H1 (cell line): ENCODE measurements at regions not wholly inside any gene's neighbourhood (a gene's known extent, or its start where the extent isn't known, plus 50 kb on each side); places are given as distances from the start of the nearest gene placed in this dataset.

Experiments used
- CTCF ChIA-PET: fragments of 300-600 bp; sonication (Branson Sonifier 250); formaldehyde crosslinking; loops from one replicate; lab custom pipeline; 2021; ENCODE audit not compliant: partially characterized antibody; lab: Charles Lee
- POLR2A ChIA-PET: fragments of 300-600 bp; sonication (Branson Sonifier 250); formaldehyde crosslinking; loops from one replicate; lab custom pipeline; 2021; ENCODE audit warnings: inconsistent platforms; ENCODE audit not compliant: partially characterized antibody; lab: Charles Lee
- DNase-seq, 2 experiments: peaks; one replicate each; pipeline versions ENCODE4 v3.0.0 to v3.0.0-alpha.2; 2010 to 2022; ENCODE audit warnings: low spot score in 2 of 2, low read depth in 1 of 2, mixed read lengths in 1 of 2
- FAIRE-seq: peaks from 2 replicates; lab custom pipeline; 2011; peaks lifted over from hg19 to GRCh38; lab: Jason Lieb, UNC
- H2AFZ ChIP-seq: 2 replicates; pipeline ENCODE4 v1.8.1; 2012; ENCODE audit warnings: low read length, inconsistent platforms
- H2AK5ac ChIP-seq: 2 replicates; pipeline ENCODE4 v1.6.1; 2013; ENCODE audit warnings: low read depth, low read length
- H2BK120ac ChIP-seq: replicated peaks from 2 replicates; pipeline ENCODE3; 2013; ENCODE audit warnings: low read depth, low read length, inconsistent platforms
- H2BK12ac ChIP-seq: 2 replicates; pipeline ENCODE4 v1.6.1; 2013; ENCODE audit warnings: low read depth, low read length
- H2BK15ac ChIP-seq: 2 replicates; pipeline ENCODE4 v1.6.1; 2013; ENCODE audit warnings: low read length
- H2BK20ac ChIP-seq: 2 replicates; pipeline ENCODE4 v1.6.1; 2013; ENCODE audit warnings: low read length
- H2BK5ac ChIP-seq: 2 replicates; pipeline ENCODE4 v1.6.1; 2013; ENCODE audit warnings: low read depth, low read length
- H3K14ac ChIP-seq: 2 replicates; pipeline ENCODE4 v1.6.1; 2013; ENCODE audit warnings: inconsistent platforms; ENCODE audit not compliant: insufficient read length
- H3K18ac ChIP-seq: 2 replicates; pipeline ENCODE4 v1.6.1; 2013; ENCODE audit warnings: low read length; ENCODE audit errors: extremely low read depth
- H3K23ac ChIP-seq: 2 replicates; pipeline ENCODE4 v1.6.1; 2013; ENCODE audit warnings: inconsistent platforms; ENCODE audit not compliant: insufficient read length
- H3K23me2 ChIP-seq: 2 replicates; pipeline ENCODE4 v1.6.1; 2013; ENCODE audit warnings: low read depth, low read length
- H3K27ac ChIP-seq: 2 replicates; pipeline ENCODE4 v1.6.1; 2011; ENCODE audit warnings: low read depth, low read length, inconsistent platforms
- H3K27me3 ChIP-seq, 4 experiments: replicated peaks in 1 of 4; 1 replicate in 1 of 4; 2 replicates in 3 of 4; pipeline versions ENCODE4 v1.6.1 to v1.8.1; 2011 to 2013; ENCODE audit warnings: low read length in 3 of 4, mild to moderate bottlenecking in 3 of 4, inconsistent platforms in 2 of 4, mixed read lengths in 2 of 4, moderate library complexity in 1 of 4; ENCODE audit not compliant: control insufficient read depth in 3 of 4, insufficient read depth in 3 of 4; ENCODE audit errors: extremely low read depth in 1 of 4
- H3K36me3 ChIP-seq, 4 experiments: 2 replicates each; pipeline versions ENCODE4 v1.6.1 to v1.8.1; 2011 to 2013; ENCODE audit warnings: mild to moderate bottlenecking in 4 of 4, low read length in 3 of 4, moderate library complexity in 2 of 4, control low read depth in 1 of 4, inconsistent platforms in 1 of 4; ENCODE audit not compliant: insufficient read depth in 4 of 4, control insufficient read depth in 2 of 4
- H3K4ac ChIP-seq: replicated peaks from 2 replicates; pipeline ENCODE3; 2013; ENCODE audit warnings: low read length, low read depth, mixed read lengths, inconsistent platforms; ENCODE audit not compliant: insufficient read length
- H3K4me1 ChIP-seq, 4 experiments: replicated peaks in 1 of 4; 1 replicate in 1 of 4; 2 replicates in 3 of 4; pipeline versions ENCODE4 v1.6.1 to v1.8.1; 2011 to 2013; ENCODE audit warnings: low read length in 3 of 4, inconsistent platforms in 2 of 4, mixed read lengths in 1 of 4; ENCODE audit not compliant: insufficient read depth in 4 of 4, control insufficient read depth in 3 of 4
- H3K4me2 ChIP-seq, 2 experiments: 2 replicates each; pipeline versions ENCODE4 v1.6.1 to v1.8.1; 2011 to 2013; ENCODE audit warnings: low read depth in 2 of 2, low read length in 2 of 2, control low read depth in 1 of 2, inconsistent platforms in 1 of 2, mild to moderate bottlenecking in 1 of 2; ENCODE audit not compliant: insufficient read depth in 1 of 2
- H3K4me3 ChIP-seq, 4 experiments: fragments of 200-600, 300-600 bp in 1 of 4; sonication (generic), shearing (Covaris generic), sonication (Bioruptor Twin) in 1 of 4; 2 replicates each; pipeline versions ENCODE4 v1.5.1 to v1.8.1; 2011 to 2016; ENCODE audit warnings: low read length in 4 of 4, low read depth in 3 of 4, control low read depth in 2 of 4, inconsistent platforms in 2 of 4, mild to moderate bottlenecking in 2 of 4, mixed read lengths in 1 of 4, moderate library complexity in 1 of 4; ENCODE audit not compliant: insufficient read depth in 2 of 4; ENCODE audit errors: extremely low read depth in 1 of 4
- H3K56ac ChIP-seq: replicated peaks from 2 replicates; pipeline ENCODE3; 2013; ENCODE audit warnings: low read depth, mild to moderate bottlenecking, mixed read lengths, low read length, inconsistent platforms; ENCODE audit not compliant: insufficient read length
- H3K79me1 ChIP-seq: 2 replicates; pipeline ENCODE4 v1.6.1; 2013; ENCODE audit warnings: low read depth, low read length, control low read depth
- H3K79me2 ChIP-seq, 2 experiments: 2 replicates each; pipeline versions ENCODE4 v1.6.1 to v1.8.1; 2012 to 2013; ENCODE audit warnings: low read length in 2 of 2, mild to moderate bottlenecking in 2 of 2, inconsistent platforms in 1 of 2; ENCODE audit not compliant: insufficient read depth in 2 of 2, control insufficient read depth in 1 of 2
- H3K9ac ChIP-seq, 4 experiments: replicated peaks in 1 of 4; 1 replicate in 1 of 4; 2 replicates in 3 of 4; pipeline versions ENCODE4 v1.6.1 to v1.8.1; 2011 to 2013; ENCODE audit warnings: low read depth in 3 of 4, low read length in 3 of 4, control low read depth in 2 of 4, mild to moderate bottlenecking in 2 of 4, moderate library complexity in 2 of 4, inconsistent platforms in 1 of 4; ENCODE audit errors: extremely low read depth in 1 of 4
- H3K9me3 ChIP-seq, 2 experiments: 2 replicates each; pipeline versions ENCODE4 v1.6.1 to v1.8.1; 2012 to 2013; ENCODE audit warnings: mild to moderate bottlenecking in 2 of 2, moderate library complexity in 2 of 2, control low read depth in 1 of 2, inconsistent platforms in 1 of 2, low read depth in 1 of 2, low read length in 1 of 2, mixed read lengths in 1 of 2; ENCODE audit not compliant: insufficient read depth in 2 of 2
- H4K20me1 ChIP-seq, 2 experiments: replicated peaks in 1 of 2; 2 replicates each; pipeline versions ENCODE3 to v1.8.1; 2011 to 2013; ENCODE audit warnings: inconsistent platforms in 2 of 2, low read length in 2 of 2, mild to moderate bottlenecking in 1 of 2; ENCODE audit not compliant: insufficient read depth in 2 of 2, control insufficient read depth in 1 of 2
- H4K5ac ChIP-seq: 2 replicates; pipeline ENCODE4 v1.6.1; 2013; ENCODE audit warnings: low read length, low read depth, mixed read lengths, inconsistent platforms; ENCODE audit not compliant: insufficient read length
- H4K8ac ChIP-seq: 2 replicates; pipeline ENCODE4 v1.8.0; 2013; ENCODE audit warnings: mild to moderate bottlenecking, moderate library complexity, low read length, inconsistent platforms; ENCODE audit not compliant: insufficient read depth; ENCODE audit errors: extremely low read depth
- H4K91ac ChIP-seq: replicated peaks from 2 replicates; pipeline ENCODE3; 2013; ENCODE audit warnings: low read length, mixed read lengths, inconsistent platforms; ENCODE audit not compliant: insufficient read length
- ATF2 ChIP-seq: IDR thresholded peaks from 2 replicates; pipeline ENCODE4 v1.6.1; 2012; ENCODE audit warnings: low read length, inconsistent platforms
- CTCF ChIP-seq, 3 experiments: IDR thresholded peaks; 1 replicate in 2 of 3; 2 replicates in 1 of 3; pipeline versions ENCODE4 v1.5.1 to v1.6.1; 2011; ENCODE audit warnings: low read length in 3 of 3, mild to moderate bottlenecking in 3 of 3, inconsistent platforms in 2 of 3, low read depth in 1 of 3, moderate library complexity in 1 of 3; ENCODE audit not compliant: insufficient read depth in 1 of 3; ENCODE audit errors: control extremely low read depth in 1 of 3
- FOSL1 ChIP-seq: IDR thresholded peaks from 2 replicates; pipeline ENCODE4 v1.6.1; 2011; ENCODE audit warnings: mild to moderate bottlenecking, low read depth, low read length, moderate library complexity; ENCODE audit not compliant: insufficient read depth
- HDAC2 ChIP-seq, 2 experiments: fragments of 300-600 bp in 1 of 2; sonication (generic) in 1 of 2; IDR thresholded peaks; 2 replicates each; pipeline ENCODE4 v1.6.1; 2011 to 2012; ENCODE audit warnings: low read depth in 2 of 2, low read length in 2 of 2, mild to moderate bottlenecking in 2 of 2, moderate library complexity in 2 of 2, borderline replicate concordance in 1 of 2, inconsistent platforms in 1 of 2
- POLR2AphosphoS5 ChIP-seq: IDR thresholded peaks from 2 replicates; pipeline ENCODE4 v1.6.1; 2011; ENCODE audit warnings: low read depth, low read length
- RXRA ChIP-seq: IDR thresholded peaks from 2 replicates; pipeline ENCODE4 v1.6.1; 2011; ENCODE audit warnings: low read depth, mild to moderate bottlenecking, low read length, moderate library complexity; ENCODE audit not compliant: insufficient read depth
- SUZ12 ChIP-seq: fragments of 200-600 bp; sonication (generic); IDR thresholded peaks from 2 replicates; pipeline ENCODE4 v1.6.1; 2012; ENCODE audit warnings: mild to moderate bottlenecking, inconsistent platforms, low read length, moderate library complexity, mixed read lengths
- WGBS, 2 experiments: shearing (Covaris generic) in 1 of 2; methylation state at CpG; one replicate each; pipeline versions ENCODE4 v1.1.6 to v1.1.7; 2013 to 2015; ENCODE audit warnings: low lambda C conversion rate in 2 of 2, mixed read lengths in 2 of 2, inconsistent platforms in 1 of 2, low coverage in 1 of 2, missing lambda C conversion rate in 1 of 2; ENCODE audit not compliant: insufficient replicate concordance in 2 of 2, insufficient coverage in 1 of 2, insufficient read length in 1 of 2; ENCODE audit errors: extremely low coverage in 1 of 2, missing lambda C conversion rate in 1 of 2; 5-methylcytosine and 5-hydroxymethylcytosine counted together

GRCh38 chr19:28793391-28794168 lies 419.4 kb downstream of the UQCRFS1 start:
- H3K23ac ChIP-seq: no peak overlapping the region
- H3K27ac ChIP-seq: no peak overlapping the region
- CTCF ChIA-PET: no interaction called here
- FAIRE-seq (no peak), DNase-seq (peak; percentile 7 to 67)
- H3K79me2 ChIP-seq: no peaks in the 10 kb centered on the region
- peak overlapping the region; percentile 35 to 68 (median 63) for H3K4me3 ChIP-seq
- peaks cover 10 to 23% (median 15%) of the 10 kb centered on the region in 4 experiments; a peak in 6 of 7 replicates for H3K27me3 ChIP-seq
- H3K4me2 ChIP-seq: peak overlapping the region; percentile 67 to 82
- H2AFZ ChIP-seq: peak overlapping the region; percentile 41; the same call in 1 of the 2 replicates
- POLR2A ChIA-PET: no interaction called here
- no peaks in the 10 kb centered on the region; a peak in 2 of 7 replicates for H3K4me1 ChIP-seq
- no peak overlapping the region for H2BK5ac ChIP-seq
- no peak overlapping the region for H2BK15ac ChIP-seq
- peaks cover 9% of the 10 kb centered on the region; the same call in 1 of the 2 replicates for H3K23me2 ChIP-seq
- no peak overlapping the region for H3K4ac ChIP-seq
- H3K36me3 ChIP-seq: no peaks in the 10 kb centered on the region
- H4K20me1 ChIP-seq: no peaks in the 10 kb centered on the region
- no peak overlapping the region for H2BK12ac ChIP-seq
- H3K79me1 ChIP-seq: no peaks in the 10 kb centered on the region
- no peak overlapping the region for H4K5ac ChIP-seq
- H2BK120ac ChIP-seq: no peak overlapping the region
- 6% methylated on average over 78 of the region's 97 CpGs; no CpG with 5 or more reads in 1 of the 2 experiments for WGBS, 2 experiments
- no peak overlapping the region for H3K18ac ChIP-seq
- no peak overlapping the region; a peak in 2 of 7 replicates for H3K9ac ChIP-seq
- no peaks in the 10 kb centered on the region for H3K9me3 ChIP-seq
- H3K56ac ChIP-seq: no peak overlapping the region
- no peak overlapping the region for H2BK20ac ChIP-seq
- H2AK5ac ChIP-seq: no peak overlapping the region
- 0 out of 2 replicates have a peak overlapping the region, but pooled peaks have one; percentile 3 for H4K8ac ChIP-seq
- H3K14ac ChIP-seq: no peak overlapping the region
- H4K91ac ChIP-seq: no peak overlapping the region
- TF ChIP-seq POLR2AphosphoS5 (no peak), HDAC2 (IDR thresholded peaks at IDR 0.05; ENCODE audit: borderline replicate concordance in 1 of 2, low read depth in 2 of 2, low read length in 2 of 2) (peak in 1 of 2 experiments; percentile 63; a peak in 1 of 4 replicates), CTCF (IDR thresholded peaks at IDR 0.05; ENCODE audit: control extremely low read depth in 1 of 3, insufficient read depth in 1 of 3, low read depth in 1 of 3, low read length in 3 of 3) (no peak), SUZ12 (peak; percentile 71), FOSL1 (no peak), RXRA (no peak), ATF2 (no peak)
